SK-N-SH (cell line): ENCODE measurements at regions not wholly inside any gene's neighbourhood (a gene's known extent, or its start where the extent isn't known, plus 50 kb on each side); places are given as distances from the start of the nearest gene placed in this dataset.

Source experiments
- CTCF ChIA-PET: fragments of 300-600, 350-600 bp; formaldehyde crosslinking; extraction: SDS; loops from one replicate; lab custom pipeline; 2021; lab: Yijun Ruan, JAX
- POLR2A ChIA-PET: fragments of 350-600 bp; sonication (Branson Sonifier 250); formaldehyde crosslinking; extraction: SDS; loops from one replicate; lab custom pipeline; 2020; ENCODE audit warnings: antibody characterized with exemption, inconsistent platforms; lab: Yijun Ruan, JAX
- DNase-seq: peaks from one replicate; pipeline ENCODE4 v3.0.0; 2012
- H2AFZ ChIP-seq: fragments of 200-600 bp; sonication (generic); 2 replicates; pipeline ENCODE4 v1.8.1; 2016; ENCODE audit warnings: antibody characterized with exemption, mild to moderate bottlenecking, low read depth
- H3F3A ChIP-seq: fragments of 200-600 bp; sonication (generic); replicated peaks from 2 replicates; pipeline ENCODE3; 2016; ENCODE audit warnings: antibody characterized with exemption, mild to moderate bottlenecking; ENCODE audit not compliant: insufficient read depth
- H3K27ac ChIP-seq, 2 experiments: fragments of 200-500 bp in 1 of 2; fragments of 200-600 bp in 1 of 2; sonication (Bioruptor generic) in 1 of 2; sonication (generic), shearing (Covaris generic) in 1 of 2; 2 replicates each; pipeline versions ENCODE4 v1.5.1 to v1.6.1; 2014 to 2016; ENCODE audit warnings: low read depth in 2 of 2, inconsistent platforms in 1 of 2, low read length in 1 of 2, mild to moderate bottlenecking in 1 of 2, mixed read lengths in 1 of 2
- H3K27me3 ChIP-seq: fragments of 200-600 bp; sonication (generic), shearing (Covaris generic); 2 replicates; pipeline ENCODE4 v1.6.1; 2016; ENCODE audit warnings: mixed run types; ENCODE audit not compliant: insufficient read depth
- H3K36me3 ChIP-seq, 2 experiments: fragments of 200-500 bp in 1 of 2; fragments of 200-600 bp in 1 of 2; sonication (Bioruptor generic) in 1 of 2; sonication (generic) in 1 of 2; replicated peaks in 1 of 2; 2 replicates each; pipeline versions ENCODE3 to v1.5.1; 2014 to 2016; ENCODE audit warnings: low read length in 1 of 2, mild to moderate bottlenecking in 1 of 2; ENCODE audit not compliant: insufficient read depth in 2 of 2, control insufficient read depth in 1 of 2
- H3K4me1 ChIP-seq, 2 experiments: fragments of 200-500 bp in 1 of 2; fragments of 200-600 bp in 1 of 2; sonication (Bioruptor generic) in 1 of 2; sonication (generic), shearing (Covaris generic) in 1 of 2; 2 replicates each; pipeline versions ENCODE4 v1.5.1 to v1.6.1; 2014 to 2016; ENCODE audit warnings: low read depth in 1 of 2, low read length in 1 of 2, mixed run types in 1 of 2; ENCODE audit not compliant: insufficient read depth in 2 of 2, control insufficient read depth in 1 of 2
- H3K4me2 ChIP-seq: fragments of 200-600 bp; sonication (generic), shearing (Covaris generic); 2 replicates; pipeline ENCODE4 v1.6.1; 2017; ENCODE audit warnings: mixed run types
- H3K4me3 ChIP-seq, 2 experiments: fragments of 200-500 bp in 1 of 2; fragments of 200-600 bp in 1 of 2; sonication (Bioruptor generic) in 1 of 2; sonication (generic), shearing (Covaris generic) in 1 of 2; 2 replicates each; pipeline versions ENCODE4 v1.5.1 to v1.8.1; 2014 to 2016; ENCODE audit warnings: low read depth in 2 of 2, inconsistent platforms in 1 of 2, low read length in 1 of 2, mild to moderate bottlenecking in 1 of 2, mixed read lengths in 1 of 2, moderate library complexity in 1 of 2
- H3K79me2 ChIP-seq: fragments of 200-600 bp; sonication (generic); 2 replicates; pipeline ENCODE4 v1.8.1; 2017; ENCODE audit warnings: mild to moderate bottlenecking; ENCODE audit not compliant: insufficient read depth
- H3K9ac ChIP-seq: fragments of 200-600 bp; sonication (generic); 2 replicates; pipeline ENCODE4 v1.6.1; 2017; ENCODE audit warnings: mixed run types
- H3K9me2 ChIP-seq: fragments of 200-600 bp; sonication (generic); 2 replicates; pipeline ENCODE4 v1.6.1; 2017; ENCODE audit warnings: mixed run types
- H3K9me3 ChIP-seq: fragments of 200-600 bp; sonication (generic); 2 replicates; pipeline ENCODE4 v1.6.1; 2017; ENCODE audit warnings: mixed run types, mild to moderate bottlenecking, moderate library complexity
- H4K20me1 ChIP-seq: fragments of 200-600 bp; sonication (generic); 2 replicates; pipeline ENCODE4 v1.6.1; 2017; ENCODE audit warnings: mild to moderate bottlenecking, mixed run types; ENCODE audit not compliant: insufficient read depth
- CHD2 ChIP-seq: fragments of 150-350 bp; IDR thresholded peaks from 2 replicates; pipeline ENCODE4 v1.6.1; 2018; ENCODE audit warnings: low read length; ENCODE audit not compliant: partially characterized antibody
- ELF1 ChIP-seq: IDR thresholded peaks from 2 replicates; pipeline ENCODE4 v1.4.0; 2012
- EP300 ChIP-seq, 2 experiments: IDR thresholded peaks; 2 replicates each; pipeline versions ENCODE4 v1.4.0 to v1.6.1; 2012; ENCODE audit warnings: borderline replicate concordance in 1 of 2, low read depth in 1 of 2, low read length in 1 of 2
- FOXJ3 ChIP-seq: sonication (generic); formaldehyde crosslinking; IDR thresholded peaks from 2 replicates; pipeline ENCODE4 v1.5.1; 2020; ENCODE audit warnings: mild to moderate bottlenecking, missing genetic modification reagents
- FOXM1 ChIP-seq: IDR thresholded peaks from 2 replicates; pipeline ENCODE4 v1.4.0; 2012; ENCODE audit warnings: low read depth, mild to moderate bottlenecking
- GABPA ChIP-seq: IDR thresholded peaks from 2 replicates; pipeline ENCODE4 v1.4.0; 2012; ENCODE audit warnings: low read depth, mild to moderate bottlenecking
- GATA2 ChIP-seq: sonication (generic); formaldehyde crosslinking; IDR thresholded peaks from 2 replicates; pipeline ENCODE4 v1.5.0; 2020; ENCODE audit warnings: mild to moderate bottlenecking, missing genetic modification reagents
- IRF3 ChIP-seq: fragments of 150-350 bp; IDR thresholded peaks from 2 replicates; pipeline ENCODE4 v1.6.1; 2016; ENCODE audit warnings: mild to moderate bottlenecking, low read depth, low read length
- JUND ChIP-seq: IDR thresholded peaks from 2 replicates; pipeline ENCODE4 v1.4.0; 2012
- MXI1 ChIP-seq: IDR thresholded peaks from 2 replicates; pipeline ENCODE4 v1.6.1; 2012; ENCODE audit warnings: mild to moderate bottlenecking, low read depth, low read length, improper control_type of control experiment
- NRF1 ChIP-seq: IDR thresholded peaks from 2 replicates; pipeline ENCODE4 v1.6.1; 2012; ENCODE audit warnings: low read depth, mild to moderate bottlenecking, low read length
- POLR2AphosphoS5 ChIP-seq: IDR thresholded peaks from 2 replicates; pipeline ENCODE4 v1.6.1; 2012; ENCODE audit warnings: low read depth, low read length
- RAD21 ChIP-seq: IDR thresholded peaks from 2 replicates; pipeline ENCODE4 v1.6.1; 2012; ENCODE audit warnings: mild to moderate bottlenecking, low read length
- RFX5 ChIP-seq: IDR thresholded peaks from 2 replicates; pipeline ENCODE4 v1.6.1; 2012; ENCODE audit warnings: mild to moderate bottlenecking, improper control_type of control experiment, low read length
- SMC3 ChIP-seq: IDR thresholded peaks from 2 replicates; pipeline ENCODE4 v1.6.1; 2012; ENCODE audit warnings: low read depth, low read length, improper control_type of control experiment
- TAF1 ChIP-seq: IDR thresholded peaks from 2 replicates; pipeline ENCODE4 v1.6.1; 2012; ENCODE audit warnings: low read depth, mild to moderate bottlenecking, low read length, moderate library complexity, borderline replicate concordance
- TCF12 ChIP-seq: IDR thresholded peaks from 2 replicates; pipeline ENCODE4 v1.4.0; 2012
- YY1 ChIP-seq: IDR thresholded peaks from 2 replicates; pipeline ENCODE4 v1.4.0; 2012; ENCODE audit warnings: low read depth, mild to moderate bottlenecking
- WGBS: methylation state at CpG from one replicate; pipeline ENCODE4 v1.1.6; 2017; ENCODE audit warnings: low lambda C conversion rate; 5-methylcytosine and 5-hydroxymethylcytosine counted together
- TF ChIP-seq, protein P1 (sequence below): IDR thresholded peaks from 2 replicates; pipeline ENCODE4 v1.4.0; 2012; ENCODE audit warnings: low read depth, borderline replicate concordance
- TF ChIP-seq, protein P2 (sequence below): fragments of 200-600 bp; sonication (generic); IDR thresholded peaks from 2 replicates; pipeline ENCODE4 v1.6.1; 2017; ENCODE audit warnings: antibody characterized with exemption, mild to moderate bottlenecking, moderate library complexity
- TF ChIP-seq, protein P3 (sequence below): IDR thresholded peaks from 2 replicates; pipeline ENCODE4 v1.4.0; 2012; ENCODE audit warnings: low read depth, borderline replicate concordance

DNA sequence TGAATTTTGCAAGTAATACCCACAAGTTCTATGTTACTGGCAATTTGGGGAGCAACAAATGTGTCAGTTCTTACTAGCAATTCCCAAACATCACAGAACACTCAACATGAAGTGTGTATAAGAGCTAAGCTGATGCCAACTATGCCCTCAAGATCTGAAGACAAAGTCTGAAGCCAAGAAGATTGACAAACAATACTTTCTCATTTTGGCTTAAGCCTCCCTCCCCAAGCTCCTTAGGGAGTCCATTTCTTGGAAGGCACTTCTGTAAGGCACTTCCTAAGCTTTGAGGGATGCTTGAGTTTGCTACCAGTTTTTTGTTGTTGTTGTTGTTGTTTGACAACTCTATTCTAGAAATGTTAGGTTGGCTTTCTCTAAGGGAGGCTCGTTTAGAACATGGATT, 154.4 kb upstream of the ZNF644 start:
- DNase-seq = no peak
- Histone ChIP-seq H2AFZ (no peak overlapping the region), H3K79me2 (no peaks in the 10 kb centered on the region), H3K9ac (no peak overlapping the region), H3K4me2 (no peak overlapping the region), H3K4me3 (no peak overlapping the region), H3K27ac (no peak overlapping the region), H3F3A (no peaks in the 10 kb centered on the region), H3K9me2 (no peaks in the 10 kb centered on the region), H3K27me3 (peaks cover 7% of the 10 kb centered on the region; the same call in 1 of the 2 replicates), H3K4me1 (no peaks in the 10 kb centered on the region; a peak in 1 of 4 replicates), H4K20me1 (no peaks in the 10 kb centered on the region), H3K36me3 (no peaks in the 10 kb centered on the region), H3K9me3 (no peaks in the 10 kb centered on the region)
- 0% methylated on average over 1 of the region's 1 CpG for WGBS
- POLR2A ChIA-PET = no interaction called here
- CTCF ChIA-PET = interaction anchor here (6.7 kb wide), 1 partner anchor 11 kb away, joined by 70 read pairs; no protein-coding TSS in a partner anchor
- TF ChIP-seq IRF3 (no peak), NRF1 (no peak), RFX5 (no peak), MXI1 (no peak)
- TF ChIP-seq, protein P1, sequence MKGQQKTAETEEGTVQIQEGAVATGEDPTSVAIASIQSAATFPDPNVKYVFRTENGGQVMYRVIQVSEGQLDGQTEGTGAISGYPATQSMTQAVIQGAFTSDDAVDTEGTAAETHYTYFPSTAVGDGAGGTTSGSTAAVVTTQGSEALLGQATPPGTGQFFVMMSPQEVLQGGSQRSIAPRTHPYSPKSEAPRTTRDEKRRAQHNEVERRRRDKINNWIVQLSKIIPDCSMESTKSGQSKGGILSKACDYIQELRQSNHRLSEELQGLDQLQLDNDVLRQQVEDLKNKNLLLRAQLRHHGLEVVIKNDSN = no peak
- TF ChIP-seq, protein P2, sequence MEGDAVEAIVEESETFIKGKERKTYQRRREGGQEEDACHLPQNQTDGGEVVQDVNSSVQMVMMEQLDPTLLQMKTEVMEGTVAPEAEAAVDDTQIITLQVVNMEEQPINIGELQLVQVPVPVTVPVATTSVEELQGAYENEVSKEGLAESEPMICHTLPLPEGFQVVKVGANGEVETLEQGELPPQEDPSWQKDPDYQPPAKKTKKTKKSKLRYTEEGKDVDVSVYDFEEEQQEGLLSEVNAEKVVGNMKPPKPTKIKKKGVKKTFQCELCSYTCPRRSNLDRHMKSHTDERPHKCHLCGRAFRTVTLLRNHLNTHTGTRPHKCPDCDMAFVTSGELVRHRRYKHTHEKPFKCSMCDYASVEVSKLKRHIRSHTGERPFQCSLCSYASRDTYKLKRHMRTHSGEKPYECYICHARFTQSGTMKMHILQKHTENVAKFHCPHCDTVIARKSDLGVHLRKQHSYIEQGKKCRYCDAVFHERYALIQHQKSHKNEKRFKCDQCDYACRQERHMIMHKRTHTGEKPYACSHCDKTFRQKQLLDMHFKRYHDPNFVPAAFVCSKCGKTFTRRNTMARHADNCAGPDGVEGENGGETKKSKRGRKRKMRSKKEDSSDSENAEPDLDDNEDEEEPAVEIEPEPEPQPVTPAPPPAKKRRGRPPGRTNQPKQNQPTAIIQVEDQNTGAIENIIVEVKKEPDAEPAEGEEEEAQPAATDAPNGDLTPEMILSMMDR = no peak

GRCh38 chr1:91174734-91175133, 152.9 kb upstream of the ZNF644 start:
- CTCF ChIA-PET = interaction anchor here (6.7 kb wide), 1 partner anchor 10 kb away, joined by 70 read pairs; no protein-coding TSS in a partner anchor
- no peaks in the 10 kb centered on the region for H3K9me2 ChIP-seq
- TF ChIP-seq, protein P3, sequence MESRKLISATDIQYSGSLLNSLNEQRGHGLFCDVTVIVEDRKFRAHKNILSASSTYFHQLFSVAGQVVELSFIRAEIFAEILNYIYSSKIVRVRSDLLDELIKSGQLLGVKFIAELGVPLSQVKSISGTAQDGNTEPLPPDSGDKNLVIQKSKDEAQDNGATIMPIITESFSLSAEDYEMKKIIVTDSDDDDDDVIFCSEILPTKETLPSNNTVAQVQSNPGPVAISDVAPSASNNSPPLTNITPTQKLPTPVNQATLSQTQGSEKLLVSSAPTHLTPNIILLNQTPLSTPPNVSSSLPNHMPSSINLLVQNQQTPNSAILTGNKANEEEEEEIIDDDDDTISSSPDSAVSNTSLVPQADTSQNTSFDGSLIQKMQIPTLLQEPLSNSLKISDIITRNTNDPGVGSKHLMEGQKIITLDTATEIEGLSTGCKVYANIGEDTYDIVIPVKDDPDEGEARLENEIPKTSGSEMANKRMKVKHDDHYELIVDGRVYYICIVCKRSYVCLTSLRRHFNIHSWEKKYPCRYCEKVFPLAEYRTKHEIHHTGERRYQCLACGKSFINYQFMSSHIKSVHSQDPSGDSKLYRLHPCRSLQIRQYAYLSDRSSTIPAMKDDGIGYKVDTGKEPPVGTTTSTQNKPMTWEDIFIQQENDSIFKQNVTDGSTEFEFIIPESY = no peak
- no peak for TF ChIP-seq POLR2AphosphoS5
- TF ChIP-seq SMC3 = no peak
- no peak for TF ChIP-seq TCF12
- TF ChIP-seq CHD2 = no peak
- no peak for TF ChIP-seq YY1
- TF ChIP-seq ELF1 = no peak
- no peak for TF ChIP-seq TAF1
- no peak for TF ChIP-seq JUND
- TF ChIP-seq GABPA = no peak
- TF ChIP-seq FOXM1 = no peak
- no peak for TF ChIP-seq FOXJ3 (CRISPR knock-in tag)
- TF ChIP-seq RAD21 = no peak
- TF ChIP-seq GATA2 = no peak
- TF ChIP-seq EP300 (IDR thresholded peaks at IDR 0.05; ENCODE audit: borderline replicate concordance in 1 of 2, low read depth in 1 of 2, low read length in 1 of 2) = no peak

More at GRCh38 chr1:91174734-91175133, 152.9 kb upstream of the ZNF644 start:
- Histone ChIP-seq H3K27ac (no peak overlapping the region), H3K4me1 (no peaks in the 10 kb centered on the region; a peak in 1 of 4 replicates), H3F3A (no peaks in the 10 kb centered on the region), H2AFZ (no peak overlapping the region), H4K20me1 (no peaks in the 10 kb centered on the region), H3K9me3 (no peaks in the 10 kb centered on the region), H3K36me3 (no peaks in the 10 kb centered on the region), H3K79me2 (no peaks in the 10 kb centered on the region), H3K27me3 (peaks cover 7% of the 10 kb centered on the region; the same call in 1 of the 2 replicates), H3K4me3 (no peak overlapping the region), H3K4me2 (no peak overlapping the region), H3K9ac (no peak overlapping the region)
- WGBS = under 1% methylated on average over 3 of the region's 3 CpGs
- no peak for DNase-seq
- POLR2A ChIA-PET = no interaction called here
